ENCODE measurements at regions not wholly inside any gene's neighbourhood (a gene's known extent, or its start where the extent isn't known, plus 50 kb on each side); places are given as distances from the start of the nearest gene placed in this dataset.

DNA sequence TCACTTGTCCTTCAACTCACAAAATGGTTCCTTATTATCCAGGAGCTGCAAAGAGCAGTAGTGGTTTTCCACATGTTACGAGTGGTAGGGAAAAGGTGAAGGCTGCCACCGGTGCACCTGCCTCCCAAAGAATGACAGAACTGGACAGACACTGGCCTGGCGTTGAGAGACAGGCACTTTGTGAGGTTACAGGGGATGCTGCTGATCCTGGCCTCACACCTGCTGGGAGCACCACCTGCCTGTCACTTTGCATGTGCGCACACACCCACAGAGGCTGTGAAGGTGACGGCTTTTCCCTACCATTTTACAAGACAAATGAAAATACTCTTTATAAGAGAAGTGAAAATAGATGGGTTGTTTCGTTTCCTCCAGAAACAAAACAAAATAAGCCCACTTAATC is 175.3 kb upstream of the B3GAT1 start:
- Mint-ChIP-seq H3K4me3 (ENCODE audit: unreplicated experiment) (no peak overlapping the region), H3K9me3 (ENCODE audit: low read depth) (peaks cover 2% of the 10 kb centered on the region), H3K27ac (ENCODE audit: unreplicated experiment) (no peak overlapping the region), H3K4me1 (ENCODE audit: low read depth) (no peaks in the 10 kb centered on the region), H3K36me3 (ENCODE audit: low read depth) (no peaks in the 10 kb centered on the region), H3K27me3 (ENCODE audit: low read depth) (peaks cover 22% of the 10 kb centered on the region)
- TF ChIP-seq, protein P1, sequence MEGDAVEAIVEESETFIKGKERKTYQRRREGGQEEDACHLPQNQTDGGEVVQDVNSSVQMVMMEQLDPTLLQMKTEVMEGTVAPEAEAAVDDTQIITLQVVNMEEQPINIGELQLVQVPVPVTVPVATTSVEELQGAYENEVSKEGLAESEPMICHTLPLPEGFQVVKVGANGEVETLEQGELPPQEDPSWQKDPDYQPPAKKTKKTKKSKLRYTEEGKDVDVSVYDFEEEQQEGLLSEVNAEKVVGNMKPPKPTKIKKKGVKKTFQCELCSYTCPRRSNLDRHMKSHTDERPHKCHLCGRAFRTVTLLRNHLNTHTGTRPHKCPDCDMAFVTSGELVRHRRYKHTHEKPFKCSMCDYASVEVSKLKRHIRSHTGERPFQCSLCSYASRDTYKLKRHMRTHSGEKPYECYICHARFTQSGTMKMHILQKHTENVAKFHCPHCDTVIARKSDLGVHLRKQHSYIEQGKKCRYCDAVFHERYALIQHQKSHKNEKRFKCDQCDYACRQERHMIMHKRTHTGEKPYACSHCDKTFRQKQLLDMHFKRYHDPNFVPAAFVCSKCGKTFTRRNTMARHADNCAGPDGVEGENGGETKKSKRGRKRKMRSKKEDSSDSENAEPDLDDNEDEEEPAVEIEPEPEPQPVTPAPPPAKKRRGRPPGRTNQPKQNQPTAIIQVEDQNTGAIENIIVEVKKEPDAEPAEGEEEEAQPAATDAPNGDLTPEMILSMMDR (IDR thresholded peaks at IDR 0.05) = no peak
- DNase-seq (ENCODE audit: low spot score) = no peak

DNA sequence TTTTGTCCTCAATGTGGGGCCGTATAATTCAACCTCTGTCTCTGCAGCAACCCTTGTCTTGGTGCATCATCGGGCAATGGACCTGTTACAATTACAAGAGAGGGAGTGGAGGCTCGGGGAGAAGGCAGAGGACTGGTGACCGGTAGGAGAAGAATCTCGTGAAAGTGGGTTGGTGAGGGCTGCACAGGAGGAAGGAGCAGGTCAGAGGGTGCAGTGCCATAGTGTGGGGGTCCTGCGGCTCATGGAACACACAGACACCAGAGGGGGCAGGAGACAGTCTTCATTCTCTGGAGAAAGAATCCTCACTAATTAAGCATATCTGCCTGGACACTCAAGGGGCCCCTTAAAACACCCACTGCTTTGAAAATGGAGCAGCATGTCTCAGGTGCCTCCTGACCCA is 174.7 kb upstream of the B3GAT1 start:
- no peak for DNase-seq (ENCODE audit: low spot score)
- peaks cover 22% of the 10 kb centered on the region for H3K27me3 Mint-ChIP-seq (ENCODE audit: low read depth)

DNA sequence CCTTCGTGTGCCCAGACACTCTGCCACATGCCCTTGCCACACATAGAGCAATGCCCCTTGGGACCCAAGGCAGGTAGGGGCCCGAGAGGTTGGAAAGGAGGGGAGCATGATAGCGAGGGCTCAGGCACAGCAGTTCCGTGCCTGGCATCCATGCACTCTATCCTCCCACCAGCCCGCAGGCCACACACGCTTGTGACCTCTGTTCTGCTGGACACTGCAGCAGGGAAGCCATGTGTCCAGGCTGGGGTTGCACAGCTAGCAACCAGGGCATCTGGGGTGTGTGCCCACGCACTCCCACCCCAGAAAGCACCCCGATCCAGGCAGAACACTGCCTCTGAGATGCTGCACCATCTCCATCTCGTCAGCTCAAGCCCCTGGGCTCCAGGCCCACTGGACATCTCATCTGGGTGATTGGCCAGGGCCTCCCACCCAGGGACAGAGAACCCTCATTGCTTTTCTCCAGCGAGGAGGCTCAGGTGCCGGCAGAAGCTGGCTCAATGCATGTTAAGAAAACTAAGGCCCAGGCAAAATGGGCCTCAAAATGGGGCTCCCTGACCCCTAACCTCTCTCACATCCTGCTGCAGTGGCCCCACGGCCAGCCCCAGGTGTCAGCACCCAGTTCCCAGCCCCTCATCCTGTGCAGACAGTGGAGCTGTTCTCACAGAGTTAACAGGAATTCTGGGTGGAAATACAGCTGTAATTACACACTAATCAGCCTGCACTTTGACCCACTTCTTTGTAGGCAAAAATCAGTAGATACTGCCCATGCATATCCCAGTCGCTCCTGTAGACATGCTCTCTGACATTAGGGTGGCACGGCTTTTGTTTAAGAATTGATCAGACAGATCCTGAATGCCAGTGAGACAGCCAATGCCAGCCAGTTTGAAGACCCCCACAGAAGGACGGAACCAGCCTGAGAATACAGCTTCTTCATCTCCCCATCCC is 173.9 kb upstream of the B3GAT1 start:
- TF ChIP-seq, protein P1 (IDR thresholded peaks at IDR 0.05) = no peak

More for the DNA sequence above, 174.7 kb upstream of the B3GAT1 start:
- no peaks in the 10 kb centered on the region for H3K4me1 Mint-ChIP-seq (ENCODE audit: low read depth)
- H3K4me3 Mint-ChIP-seq (ENCODE audit: unreplicated experiment) = no peak overlapping the region
- no peaks in the 10 kb centered on the region for H3K9me3 Mint-ChIP-seq (ENCODE audit: low read depth)
- no peaks in the 10 kb centered on the region for H3K36me3 Mint-ChIP-seq (ENCODE audit: low read depth)
- TF ChIP-seq, protein P1 (IDR thresholded peaks at IDR 0.05) = no peak
- H3K27ac Mint-ChIP-seq (ENCODE audit: unreplicated experiment) = no peak overlapping the region

DNA sequence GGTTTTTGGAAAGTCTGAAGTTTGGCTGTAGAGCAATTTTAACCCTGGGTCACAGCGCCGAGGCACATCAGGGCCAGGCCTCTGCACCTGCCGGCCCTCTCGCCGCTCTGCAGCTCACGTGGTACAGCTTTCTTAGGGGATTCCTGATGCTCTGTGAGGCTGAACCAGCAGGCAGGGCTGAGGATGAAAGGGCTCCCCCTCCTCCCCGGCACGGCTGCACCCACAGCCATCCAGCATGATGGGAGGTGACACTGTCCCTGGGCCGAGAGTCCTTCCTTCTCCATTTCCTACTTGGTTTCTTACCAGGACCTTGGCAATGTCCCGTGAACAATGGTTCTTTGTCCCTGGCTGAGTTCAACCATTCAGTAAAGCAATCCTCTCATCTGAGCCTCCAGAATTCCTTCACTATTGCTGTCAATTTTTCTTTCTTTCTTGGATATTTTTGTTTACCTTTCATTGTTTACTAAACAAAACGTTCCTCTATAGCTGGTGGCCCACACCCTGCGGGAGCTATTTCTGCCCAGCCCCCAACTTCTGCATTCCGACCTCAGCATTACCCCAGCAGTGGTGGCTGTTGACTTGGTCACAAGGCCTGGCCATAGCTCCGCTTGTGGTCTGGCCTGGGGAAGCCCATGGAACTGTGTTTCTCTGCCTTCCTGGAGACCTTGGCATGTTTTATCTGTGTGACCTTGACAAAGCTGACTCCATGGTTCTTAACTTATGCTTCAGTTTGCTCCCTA is 172.8 kb upstream of the B3GAT1 start:
- Mint-ChIP-seq H3K4me1 (ENCODE audit: low read depth) (no peaks in the 10 kb centered on the region), H3K27ac (ENCODE audit: unreplicated experiment) (no peak overlapping the region), H3K27me3 (ENCODE audit: low read depth) (peaks cover 23% of the 10 kb centered on the region), H3K9me3 (ENCODE audit: low read depth) (no peaks in the 10 kb centered on the region), H3K36me3 (ENCODE audit: low read depth) (no peaks in the 10 kb centered on the region), H3K4me3 (ENCODE audit: unreplicated experiment) (no peak overlapping the region)
- no peak for DNase-seq (ENCODE audit: low spot score)
- TF ChIP-seq, protein P1 (IDR thresholded peaks at IDR 0.05) = no peak

More for the DNA sequence above, 173.9 kb upstream of the B3GAT1 start:
- Mint-ChIP-seq H3K9me3 (ENCODE audit: low read depth) (no peaks in the 10 kb centered on the region), H3K27me3 (ENCODE audit: low read depth) (peaks cover 21% of the 10 kb centered on the region), H3K27ac (ENCODE audit: unreplicated experiment) (no peak overlapping the region), H3K36me3 (ENCODE audit: low read depth) (no peaks in the 10 kb centered on the region), H3K4me3 (ENCODE audit: unreplicated experiment) (no peak overlapping the region), H3K4me1 (ENCODE audit: low read depth) (no peaks in the 10 kb centered on the region)
- DNase-seq (ENCODE audit: low spot score) = no peak

DNA sequence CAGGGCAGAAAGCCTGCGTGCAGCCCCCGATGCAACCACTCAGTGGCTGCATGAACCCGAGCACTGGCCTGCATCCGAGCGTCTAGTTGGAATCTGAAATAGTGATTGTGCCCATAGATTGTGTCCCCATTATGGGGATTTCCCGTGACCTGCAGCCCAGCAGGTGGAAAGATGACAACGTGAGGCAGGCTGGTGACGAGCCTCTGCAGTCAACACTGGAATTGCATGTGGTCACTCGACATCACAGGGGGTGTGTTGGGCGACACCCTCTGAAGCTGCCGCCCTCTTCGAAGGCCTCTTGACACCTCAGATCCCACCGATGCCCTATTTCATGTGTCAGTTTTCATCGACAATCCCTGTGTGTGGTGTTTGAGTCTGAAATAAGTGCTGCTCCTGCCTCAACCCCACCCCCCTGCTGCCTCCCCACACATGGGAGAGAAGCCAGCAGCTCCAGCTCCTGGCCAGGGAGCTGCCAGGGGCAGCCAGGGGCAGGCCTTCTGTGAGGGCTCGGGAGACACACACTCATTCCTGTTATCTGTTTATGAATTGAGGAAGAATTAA is 172.0 kb upstream of the B3GAT1 start:
- TF ChIP-seq, protein P1 (IDR thresholded peaks at IDR 0.05) = no peak
- no peak for DNase-seq (ENCODE audit: low spot score)
- no peaks in the 10 kb centered on the region for H3K4me1 Mint-ChIP-seq (ENCODE audit: low read depth)
- peaks cover 23% of the 10 kb centered on the region for H3K27me3 Mint-ChIP-seq (ENCODE audit: low read depth)
- no peak overlapping the region for H3K4me3 Mint-ChIP-seq (ENCODE audit: unreplicated experiment)
- H3K27ac Mint-ChIP-seq (ENCODE audit: unreplicated experiment) = no peak overlapping the region
- no peaks in the 10 kb centered on the region for H3K36me3 Mint-ChIP-seq (ENCODE audit: low read depth)
- no peaks in the 10 kb centered on the region for H3K9me3 Mint-ChIP-seq (ENCODE audit: low read depth)

All from chondrocyte (in vitro differentiated cells).